ENCODE measurements at regions not wholly inside any gene's neighbourhood (a gene's known extent, or its start where the extent isn't known, plus 50 kb on each side); places are given as distances from the start of the nearest gene placed in this dataset.
"Not testable (repeated sequence)": the region's sequence is repeated elsewhere in the genome, so short reads cannot be mapped to it uniquely, and the experiment has no call there.

GRCh38 chr1:81252471-81253151 lies 548.1 kb upstream of the ADGRL2 start:
- H3K36me3 Mint-ChIP-seq = no peaks in the 10 kb centered on the region
- peaks cover 14 to 26% of the 10 kb centered on the region in 2 donors for H3K9me3 Mint-ChIP-seq
- ATAC-seq (no peak), DNase-seq (ENCODE audit: low spot score in 2 of 2) (no peak)
- no peak overlapping the region for H3K27ac Mint-ChIP-seq

GRCh38 chr1:81250825-81251224 lies 549.9 kb upstream of the ADGRL2 start:
- not testable (repeated sequence) for DNase-seq (ENCODE audit: low spot score in 2 of 2); H3K36me3 Mint-ChIP-seq; H3K27ac Mint-ChIP-seq; ATAC-seq
- peaks cover 24 to 34% of the 10 kb centered on the region in 2 donors for H3K9me3 Mint-ChIP-seq

GRCh38 chr1:81245084-81245715 lies 555.5 kb upstream of the ADGRL2 start:
- peaks cover 22 to 28% of the 10 kb centered on the region in 2 donors for H3K9me3 Mint-ChIP-seq
- H3K36me3 Mint-ChIP-seq; H3K27ac Mint-ChIP-seq; ATAC-seq; DNase-seq (ENCODE audit: low spot score in 2 of 2): not testable (repeated sequence)

GRCh38 chr1:81244612-81245011 lies 556.1 kb upstream of the ADGRL2 start:
- not testable (repeated sequence) for DNase-seq (ENCODE audit: low spot score in 2 of 2); ATAC-seq; H3K36me3 Mint-ChIP-seq; H3K27ac Mint-ChIP-seq
- peaks cover 22 to 28% of the 10 kb centered on the region in 2 donors for H3K9me3 Mint-ChIP-seq

GRCh38 chr1:81242103-81242502 lies 558.6 kb upstream of the ADGRL2 start:
- ATAC-seq = no peak
- peaks cover 14 to 15% of the 10 kb centered on the region in 2 donors for H3K9me3 Mint-ChIP-seq
- H3K27ac Mint-ChIP-seq = no peak overlapping the region

GRCh38 chr1:81238129-81238528 lies 562.6 kb upstream of the ADGRL2 start:
- no peaks in the 10 kb centered on the region for H3K36me3 Mint-ChIP-seq
- no peak for ATAC-seq
- no peak overlapping the region for H3K27ac Mint-ChIP-seq
- no peaks in the 10 kb centered on the region for H3K9me3 Mint-ChIP-seq
- DNase-seq (ENCODE audit: low spot score in 2 of 2) = no peak

More at GRCh38 chr1:81242103-81242502, 558.6 kb upstream of the ADGRL2 start:
- H3K36me3 Mint-ChIP-seq = peaks cover 7% of the 10 kb centered on the region in 2 donors
- no peak for DNase-seq (ENCODE audit: low spot score in 2 of 2)

GRCh38 chr1:81237473-81238089 lies 563.2 kb upstream of the ADGRL2 start:
- no peaks in the 10 kb centered on the region for H3K9me3 Mint-ChIP-seq
- ATAC-seq (no peak), DNase-seq (ENCODE audit: low spot score in 2 of 2) (no peak)
- H3K27ac Mint-ChIP-seq = no peak overlapping the region
- H3K36me3 Mint-ChIP-seq = no peaks in the 10 kb centered on the region

- Mint-ChIP-seq H3K9me3 (no peaks in the 10 kb centered on the region), H3K36me3 (no peaks in the 10 kb centered on the region), H3K27ac (no peak overlapping the region)
- no peak for DNase-seq (ENCODE audit: low spot score in 2 of 2)
- no peak for ATAC-seq
These were observed 566.5 kb upstream of the ADGRL2 start for GRCh38 chr1:81234237-81234636.

- no peak for DNase-seq (ENCODE audit: low spot score in 2 of 2)
- no peak for ATAC-seq
- Mint-ChIP-seq H3K36me3 (no peaks in the 10 kb centered on the region), H3K27ac (no peak overlapping the region), H3K9me3 (no peaks in the 10 kb centered on the region)
These were observed 567.1 kb upstream of the ADGRL2 start for GRCh38 chr1:81233591-81233990.

- no peak overlapping the region for H3K27ac Mint-ChIP-seq
- DNase-seq (ENCODE audit: low spot score in 2 of 2) = no peak
- no peaks in the 10 kb centered on the region for H3K36me3 Mint-ChIP-seq
These were observed 568.3 kb upstream of the ADGRL2 start for GRCh38 chr1:81232420-81232819.

GRCh38 chr1:81231729-81232038 lies 569.0 kb upstream of the ADGRL2 start:
- DNase-seq (ENCODE audit: low spot score in 2 of 2) (no peak), ATAC-seq (no peak)
- H3K36me3 Mint-ChIP-seq = no peaks in the 10 kb centered on the region
- H3K27ac Mint-ChIP-seq = no peak overlapping the region
- H3K9me3 Mint-ChIP-seq = no peaks in the 10 kb centered on the region

More at GRCh38 chr1:81232420-81232819, 568.3 kb upstream of the ADGRL2 start:
- no peaks in the 10 kb centered on the region for H3K9me3 Mint-ChIP-seq
- ATAC-seq = no peak

- Mint-ChIP-seq H3K36me3 (no peaks in the 10 kb centered on the region), H3K27ac (no peak overlapping the region), H3K9me3 (no peaks in the 10 kb centered on the region)
- DNase-seq (ENCODE audit: low spot score in 2 of 2) (no peak), ATAC-seq (no peak)
These were observed 569.6 kb upstream of the ADGRL2 start for GRCh38 chr1:81230983-81231728.

- no peak for DNase-seq (ENCODE audit: low spot score in 2 of 2)
- no peak for ATAC-seq
- no peaks in the 10 kb centered on the region for H3K36me3 Mint-ChIP-seq
- H3K9me3 Mint-ChIP-seq = peaks cover 5 to 7% of the 10 kb centered on the region in 2 donors
- no peak overlapping the region for H3K27ac Mint-ChIP-seq
These were observed 571.8 kb upstream of the ADGRL2 start for GRCh38 chr1:81228926-81229325.

GRCh38 chr1:81226603-81226928 lies 574.2 kb upstream of the ADGRL2 start:
- DNase-seq (ENCODE audit: low spot score in 2 of 2) = no peak
- no peak for ATAC-seq
- Mint-ChIP-seq H3K27ac (no peak overlapping the region), H3K36me3 (no peaks in the 10 kb centered on the region), H3K9me3 (peaks cover 5 to 7% of the 10 kb centered on the region in 2 donors)

- no peak for ATAC-seq
- Mint-ChIP-seq H3K27ac (no peak overlapping the region), H3K9me3 (peaks cover 9 to 12% of the 10 kb centered on the region in 2 donors), H3K36me3 (no peaks in the 10 kb centered on the region)
- no peak for DNase-seq (ENCODE audit: low spot score in 2 of 2)
These were observed 574.7 kb upstream of the ADGRL2 start for GRCh38 chr1:81225789-81226602.

- Mint-ChIP-seq H3K27ac (no peak overlapping the region), H3K36me3 (no peaks in the 10 kb centered on the region)
- ATAC-seq = no peak
These were observed 576.5 kb upstream of the ADGRL2 start for GRCh38 chr1:81224222-81224621.

More at GRCh38 chr1:81224222-81224621, 576.5 kb upstream of the ADGRL2 start:
- peaks cover 9 to 12% of the 10 kb centered on the region in 2 donors for H3K9me3 Mint-ChIP-seq
- no peak for DNase-seq (ENCODE audit: low spot score in 2 of 2)

Measured in activated naive CD4-positive, alpha-beta T cell treated with anti-CD3 and anti-CD28 coated beads, Interleukin-2, amount 50 U/mL, for 72 hours (primary cell).